HEK293T (cell line): ENCODE measurements at regions not wholly inside any gene's neighbourhood (a gene's known extent, or its start where the extent isn't known, plus 50 kb on each side); places are given as distances from the start of the nearest gene placed in this dataset.

Source experiments
- CTCF ChIA-PET: fragments of 350-600 bp; formaldehyde crosslinking; extraction: SDS; loops from one replicate; lab custom pipeline; 2021; ENCODE audit warnings: antibody characterized with exemption, inconsistent platforms; lab: Yijun Ruan, JAX
- POLR2A ChIA-PET: fragments of 350-600 bp; formaldehyde crosslinking; extraction: SDS; loops from one replicate; lab custom pipeline; 2020; ENCODE audit warnings: antibody characterized with exemption, inconsistent platforms; lab: Yijun Ruan, JAX
- DNase-seq: peaks from one replicate; pipeline ENCODE4 v3.0.0; 2012; ENCODE audit warnings: mixed read lengths; ENCODE audit errors: extremely low spot score
- ARNT ChIP-seq: fragments of 450-650 bp; IDR thresholded peaks from 2 replicates; pipeline ENCODE4 v1.6.1; 2017; ENCODE audit warnings: mild to moderate bottlenecking
- BHLHE40 ChIP-seq: fragments of 450-650 bp; IDR thresholded peaks from 2 replicates; pipeline ENCODE4 v1.6.1; 2016; ENCODE audit warnings: mild to moderate bottlenecking, moderate library complexity, borderline replicate concordance
- CTBP1 ChIP-seq: fragments of 450-650 bp; IDR thresholded peaks from 2 replicates; pipeline ENCODE4 v1.6.1; 2016; ENCODE audit warnings: borderline replicate concordance
- ELF4 ChIP-seq: fragments of 450-650 bp; IDR thresholded peaks from 2 replicates; pipeline ENCODE4 v1.6.1; 2017; ENCODE audit warnings: antibody characterized with exemption
- FOXA1 ChIP-seq: fragments of 450-650 bp; IDR thresholded peaks from 2 replicates; pipeline ENCODE4 v1.6.1; 2016; ENCODE audit warnings: mild to moderate bottlenecking
- FOXK2 ChIP-seq: fragments of 450-650 bp; IDR thresholded peaks from 2 replicates; pipeline ENCODE4 v1.6.1; 2016; ENCODE audit warnings: mild to moderate bottlenecking
- FOXM1 ChIP-seq: fragments of 450-650 bp; IDR thresholded peaks from 2 replicates; pipeline ENCODE4 v1.6.1; 2017; ENCODE audit warnings: mild to moderate bottlenecking, borderline replicate concordance
- HDGF ChIP-seq: fragments of 450-650 bp; IDR thresholded peaks from 2 replicates; pipeline ENCODE4 v1.6.1; 2017; ENCODE audit warnings: antibody characterized with exemption, borderline replicate concordance
- L3MBTL2 ChIP-seq: fragments of 450-650 bp; conservative IDR thresholded peaks from 2 replicates; pipeline ENCODE4 v1.6.1; 2016; ENCODE audit warnings: mild to moderate bottlenecking
- LEF1 ChIP-seq: fragments of 450-650 bp; IDR thresholded peaks from 2 replicates; pipeline ENCODE4 v1.6.1; 2017; ENCODE audit warnings: mild to moderate bottlenecking, borderline replicate concordance
- NFRKB ChIP-seq: fragments of 450-650 bp; IDR thresholded peaks from 2 replicates; pipeline ENCODE4 v1.6.1; 2016; ENCODE audit warnings: mild to moderate bottlenecking, moderate library complexity
- SP1 ChIP-seq: fragments of 450-650 bp; IDR thresholded peaks from 2 replicates; pipeline ENCODE4 v1.6.1; 2017
- SUZ12 ChIP-seq: fragments of 450-650 bp; IDR thresholded peaks from 2 replicates; pipeline ENCODE4 v1.6.1; 2016; ENCODE audit warnings: mild to moderate bottlenecking
- TARDBP ChIP-seq: fragments of 450-650 bp; IDR thresholded peaks from 2 replicates; pipeline ENCODE4 v1.6.1; 2016
- ZNF384 ChIP-seq: fragments of 450-650 bp; IDR thresholded peaks from 2 replicates; pipeline ENCODE4 v1.6.1; 2016
- TF ChIP-seq, protein P1 (sequence below): fragments of 450-650 bp; IDR thresholded peaks from 2 replicates; pipeline ENCODE4 v1.6.1; 2016

DNA sequence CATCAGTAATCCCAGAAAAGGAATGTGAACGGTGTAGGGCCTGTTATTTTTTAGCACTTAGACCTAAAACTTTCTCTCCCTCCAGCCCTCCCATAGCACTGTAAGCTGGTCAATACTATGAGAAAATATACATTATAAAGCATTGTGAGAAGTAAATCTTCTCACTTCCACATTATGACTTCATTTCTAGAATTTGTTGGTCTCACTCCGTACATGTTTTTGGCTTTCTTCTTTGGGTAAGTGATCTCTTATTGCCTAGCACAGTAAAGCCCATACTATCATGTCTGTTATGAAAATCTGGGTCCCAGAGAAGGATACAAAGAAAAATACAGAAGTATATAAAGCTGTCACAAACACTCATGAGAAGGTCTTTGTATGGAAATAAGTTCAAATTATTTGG, 1851.1 kb upstream of the IGFBP7 start:
- DNase-seq = no peak
- ChIA-PET POLR2A (no interaction called here), CTCF (no interaction called here)
- no peak for TF ChIP-seq ELF4
- TF ChIP-seq HDGF = no peak
- TF ChIP-seq L3MBTL2 = no peak
- TF ChIP-seq ARNT = no peak
- no peak for TF ChIP-seq CTBP1
- TF ChIP-seq BHLHE40 = no peak
- TF ChIP-seq SUZ12 = no peak
- no peak for TF ChIP-seq FOXM1
- TF ChIP-seq TARDBP = no peak
- TF ChIP-seq ZNF384 = no peak
- TF ChIP-seq NFRKB = no peak
- no peak for TF ChIP-seq FOXK2

DNA sequence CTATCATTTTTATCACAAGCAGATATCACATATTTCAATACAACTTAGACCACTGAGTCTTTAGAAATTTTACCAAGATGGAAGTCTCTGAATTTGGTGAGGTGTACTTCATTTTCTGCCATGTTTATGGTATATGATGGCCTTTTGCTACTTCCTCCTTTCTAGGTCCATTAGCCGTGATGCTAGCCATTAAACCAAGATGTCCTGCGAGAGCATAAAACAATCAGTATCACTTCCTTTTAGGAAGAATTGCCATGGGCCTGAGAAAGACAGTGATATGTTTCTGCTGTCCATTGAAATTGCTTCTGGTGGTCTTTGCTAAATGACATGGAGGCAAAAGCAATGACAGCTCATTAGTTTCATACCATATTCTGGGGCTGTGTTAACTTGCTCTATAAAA, 1851.7 kb upstream of the IGFBP7 start:
- CTCF ChIA-PET = no interaction called here
- TF ChIP-seq TARDBP = no peak
- no peak for TF ChIP-seq ELF4
- TF ChIP-seq BHLHE40 = no peak
- DNase-seq = no peak
- POLR2A ChIA-PET = no interaction called here

DNA sequence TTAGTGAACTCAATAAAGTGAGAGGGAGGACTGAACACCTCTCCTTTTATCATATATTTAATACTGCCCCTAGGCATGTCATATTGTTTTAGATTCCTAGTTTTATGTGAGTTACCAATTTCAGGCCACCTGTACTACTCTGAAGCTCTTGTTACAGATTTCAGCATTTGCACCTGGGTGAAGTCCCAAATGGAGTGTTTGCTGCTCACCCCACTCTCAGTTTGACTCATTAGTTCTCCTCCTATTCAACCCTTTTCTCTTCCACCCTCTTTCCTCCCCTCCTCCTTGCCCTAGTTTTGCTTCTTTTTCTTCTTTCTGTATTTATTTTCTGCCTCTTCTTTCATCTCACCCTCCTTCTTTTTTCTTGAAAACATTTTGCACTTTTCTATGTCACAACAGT, 1852.2 kb upstream of the IGFBP7 start:
- ChIA-PET CTCF (no interaction called here), POLR2A (no interaction called here)
- TF ChIP-seq ELF4 = no peak
- no peak for TF ChIP-seq FOXK2
- TF ChIP-seq TARDBP = no peak
- no peak for TF ChIP-seq LEF1
- TF ChIP-seq CTBP1 = no peak
- TF ChIP-seq, protein P1, sequence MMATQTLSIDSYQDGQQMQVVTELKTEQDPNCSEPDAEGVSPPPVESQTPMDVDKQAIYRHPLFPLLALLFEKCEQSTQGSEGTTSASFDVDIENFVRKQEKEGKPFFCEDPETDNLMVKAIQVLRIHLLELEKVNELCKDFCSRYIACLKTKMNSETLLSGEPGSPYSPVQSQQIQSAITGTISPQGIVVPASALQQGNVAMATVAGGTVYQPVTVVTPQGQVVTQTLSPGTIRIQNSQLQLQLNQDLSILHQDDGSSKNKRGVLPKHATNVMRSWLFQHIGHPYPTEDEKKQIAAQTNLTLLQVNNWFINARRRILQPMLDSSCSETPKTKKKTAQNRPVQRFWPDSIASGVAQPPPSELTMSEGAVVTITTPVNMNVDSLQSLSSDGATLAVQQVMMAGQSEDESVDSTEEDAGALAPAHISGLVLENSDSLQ = no peak
- no peak for TF ChIP-seq ZNF384
- no peak for TF ChIP-seq SUZ12
- TF ChIP-seq HDGF = no peak
- no peak for TF ChIP-seq BHLHE40
- no peak for TF ChIP-seq FOXA1
- TF ChIP-seq SP1 = no peak
- no peak for TF ChIP-seq NFRKB
- TF ChIP-seq FOXM1 = no peak
- no peak for TF ChIP-seq ARNT
- TF ChIP-seq L3MBTL2 = no peak
- DNase-seq = no peak

DNA sequence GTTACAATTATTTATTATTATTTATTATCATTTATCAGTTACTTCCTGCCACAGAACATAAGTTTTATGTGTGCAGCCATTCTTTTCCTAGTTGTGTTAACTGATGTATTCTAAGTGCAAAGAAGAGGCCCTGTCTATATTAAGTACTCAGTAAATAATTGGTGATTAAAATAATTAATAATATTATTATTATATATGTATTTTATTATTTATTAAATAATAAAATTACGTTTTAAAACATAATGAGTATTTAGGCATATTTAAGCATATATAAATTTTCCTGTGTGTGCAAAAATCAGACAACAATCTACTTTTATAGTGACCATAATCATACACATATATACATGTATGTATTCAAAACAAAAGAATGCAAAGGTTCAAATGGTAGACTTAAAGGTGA, 1871.6 kb upstream of the IGFBP7 start:
- CTCF ChIA-PET = no interaction called here

DNA sequence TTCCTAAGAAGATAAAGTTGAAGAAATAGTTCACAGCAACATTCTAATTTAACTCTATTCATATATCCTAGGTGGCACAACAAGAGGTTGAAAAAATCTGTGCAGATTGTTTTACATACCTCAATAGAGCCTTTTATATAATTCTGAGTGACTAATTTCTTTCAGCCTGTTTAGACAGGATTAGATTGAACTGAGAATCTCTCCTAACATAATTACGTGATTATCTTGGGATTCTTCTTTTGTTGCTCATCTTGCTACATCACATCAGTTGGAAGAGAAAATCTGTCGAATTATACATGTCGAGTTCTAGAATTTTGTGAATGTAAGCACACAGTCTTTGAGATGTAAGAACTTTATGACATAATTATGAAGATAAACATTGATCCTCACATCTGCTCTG, 1873.7 kb upstream of the IGFBP7 start:
- ChIA-PET CTCF (no interaction called here), POLR2A (no interaction called here)
- no peak for TF ChIP-seq TARDBP
- TF ChIP-seq FOXA1 = no peak
- TF ChIP-seq ARNT = no peak
- no peak for TF ChIP-seq LEF1
- TF ChIP-seq ELF4 = no peak
- no peak for TF ChIP-seq CTBP1
- TF ChIP-seq BHLHE40 = no peak
- TF ChIP-seq L3MBTL2 = no peak
- no peak for TF ChIP-seq SP1
- no peak for TF ChIP-seq FOXK2
- TF ChIP-seq, protein P1 = no peak
- no peak for TF ChIP-seq SUZ12
- TF ChIP-seq NFRKB = no peak
- TF ChIP-seq HDGF = no peak
- no peak for TF ChIP-seq ZNF384
- no peak for TF ChIP-seq FOXM1
- no peak for DNase-seq

More for the DNA sequence above, 1871.6 kb upstream of the IGFBP7 start:
- TF ChIP-seq FOXA1 (no peak), L3MBTL2 (no peak), FOXM1 (no peak), FOXK2 (no peak), ELF4 (no peak), TARDBP (no peak), BHLHE40 (no peak), ARNT (no peak), NFRKB (no peak), LEF1 (no peak), CTBP1 (no peak), HDGF (no peak), ZNF384 (no peak), SP1 (no peak)
- TF ChIP-seq, protein P1 = no peak
- no peak for DNase-seq
- POLR2A ChIA-PET = no interaction called here

DNA sequence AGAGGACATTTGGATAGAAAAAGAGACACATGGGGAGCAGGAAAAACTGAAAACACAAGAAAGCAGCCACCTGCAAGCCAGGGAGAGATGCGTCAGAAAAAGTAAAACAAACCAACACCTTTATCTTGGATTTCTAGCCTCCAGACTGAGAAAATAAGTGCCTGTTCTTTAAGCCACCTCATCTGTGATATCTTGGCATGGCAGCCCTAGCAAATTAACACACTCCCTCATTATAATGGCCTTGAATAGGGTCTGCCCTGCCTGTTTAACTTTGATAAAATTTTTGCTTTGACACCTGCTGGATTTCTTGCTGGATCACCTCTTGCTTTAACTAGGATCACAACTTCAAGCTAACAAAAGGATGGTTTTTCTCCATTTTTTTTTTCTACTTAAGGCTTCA, 1892.0 kb upstream of the IGFBP7 start:
- ChIA-PET POLR2A (no interaction called here), CTCF (no interaction called here)
- no peak for TF ChIP-seq HDGF
- TF ChIP-seq L3MBTL2 = no peak
- no peak for DNase-seq
